KMS-11 (cell line): ENCODE measurements at regions not wholly inside any gene's neighbourhood (a gene's known extent, or its start where the extent isn't known, plus 50 kb on each side); places are given as distances from the start of the nearest gene placed in this dataset.

Experiments
- H2AFZ ChIP-seq: fragments of 200-600 bp; sonication (generic); 2 replicates; pipeline ENCODE4 v1.6.1; 2016; ENCODE audit warnings: antibody characterized with exemption, mixed run types, low read depth
- H3K27ac ChIP-seq: fragments of 200-600 bp; sonication (generic); 2 replicates; pipeline ENCODE4 v1.6.1; 2016; ENCODE audit warnings: mild to moderate bottlenecking, mixed run types
- H3K27me3 ChIP-seq: fragments of 200-600 bp; sonication (generic); 2 replicates; pipeline ENCODE4 v1.6.1; 2017; ENCODE audit warnings: mild to moderate bottlenecking, low read depth, mixed run types, moderate library complexity; ENCODE audit not compliant: insufficient read depth
- H3K36me3 ChIP-seq: fragments of 200-600 bp; sonication (generic); 2 replicates; pipeline ENCODE4 v1.6.1; 2017; ENCODE audit warnings: mild to moderate bottlenecking, mixed run types; ENCODE audit not compliant: insufficient read depth
- H3K4me1 ChIP-seq: fragments of 200-600 bp; sonication (generic); 2 replicates; pipeline ENCODE4 v1.6.1; 2016; ENCODE audit warnings: mild to moderate bottlenecking, low read depth, mixed run types; ENCODE audit not compliant: poor library complexity, severe bottlenecking
- H3K4me2 ChIP-seq: fragments of 200-600 bp; sonication (generic); 2 replicates; pipeline ENCODE4 v1.7.0; 2016; ENCODE audit warnings: mild to moderate bottlenecking, mixed run types
- H3K4me3 ChIP-seq: fragments of 200-600 bp; sonication (generic); IDR thresholded peaks from 2 replicates; pipeline ENCODE4 v1.6.1; 2017; ENCODE audit warnings: low read depth, low read length, mixed read lengths; ENCODE audit not compliant: insufficient read depth
- H3K79me2 ChIP-seq: fragments of 200-600 bp; sonication (generic); 2 replicates; pipeline ENCODE4 v1.6.1; 2016; ENCODE audit warnings: low read depth, mixed run types; ENCODE audit not compliant: insufficient read depth
- H3K9ac ChIP-seq: fragments of 200-600 bp; sonication (generic); 2 replicates; pipeline ENCODE4 v1.6.1; 2016; ENCODE audit warnings: mild to moderate bottlenecking, mixed run types
- H4K20me1 ChIP-seq: fragments of 200-600 bp; sonication (generic); 2 replicates; pipeline ENCODE4 v1.6.1; 2016; ENCODE audit warnings: mild to moderate bottlenecking, mixed run types; ENCODE audit not compliant: insufficient read depth
- CTCF ChIP-seq: fragments of 200-600 bp; sonication (generic); conservative IDR thresholded peaks from 2 replicates; pipeline ENCODE4 v1.6.1; 2017; ENCODE audit warnings: low read depth, mild to moderate bottlenecking, antibody characterized with exemption, low read length, moderate library complexity, mixed read lengths

DNA sequence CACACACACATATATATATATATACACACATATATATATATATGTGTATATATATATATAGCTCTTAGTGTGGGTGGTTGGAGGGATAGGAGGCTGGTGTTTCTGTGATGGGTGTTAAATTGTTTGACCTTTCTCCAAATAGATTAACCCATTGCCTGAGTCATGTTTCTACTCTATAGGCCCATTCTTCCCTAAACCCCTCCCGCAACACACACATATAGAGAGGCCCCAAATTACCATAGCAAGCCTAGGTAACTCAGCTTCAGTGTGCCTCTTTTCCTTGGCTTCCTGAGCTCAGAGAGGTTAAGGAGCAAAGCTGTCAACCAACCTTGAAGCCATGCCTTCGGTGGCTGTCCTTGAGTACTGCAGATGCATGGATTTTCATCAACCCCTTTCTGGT lies 98.7 kb upstream of the ADO start:
- Histone ChIP-seq H3K4me1 (no peaks in the 10 kb centered on the region), H2AFZ (no peak overlapping the region), H3K27ac (no peak overlapping the region), H4K20me1 (no peaks in the 10 kb centered on the region), H3K27me3 (no peaks in the 10 kb centered on the region), H3K4me2 (no peak overlapping the region), H3K79me2 (no peaks in the 10 kb centered on the region), H3K36me3 (no peaks in the 10 kb centered on the region), H3K9ac (no peak overlapping the region), H3K4me3 (no peak overlapping the region)
- no peak for TF ChIP-seq CTCF

DNA sequence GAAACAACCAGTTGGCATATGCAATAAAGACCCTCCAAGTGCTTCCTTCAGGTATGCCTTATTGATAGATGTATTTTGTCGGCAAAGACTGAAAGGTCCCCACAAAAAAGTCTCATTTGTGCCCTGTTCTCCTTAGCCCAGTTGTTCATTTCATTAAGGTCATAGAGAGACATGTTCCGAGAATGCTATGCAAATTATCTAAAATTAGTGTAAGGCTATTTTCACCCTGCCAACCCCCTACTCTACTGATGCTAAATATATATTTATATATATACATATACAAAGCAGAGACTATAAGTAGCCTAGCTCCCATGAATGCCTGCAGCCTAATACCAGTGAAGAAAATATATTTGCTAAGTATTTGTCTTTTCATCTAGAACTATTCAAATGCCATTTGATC lies 96.7 kb upstream of the ADO start:
- no peaks in the 10 kb centered on the region for H3K36me3 ChIP-seq
- H3K4me3 ChIP-seq, result no peak overlapping the region
- H3K79me2 ChIP-seq, result no peaks in the 10 kb centered on the region
- no peak overlapping the region for H2AFZ ChIP-seq
- no peaks in the 10 kb centered on the region for H4K20me1 ChIP-seq
- H3K27me3 ChIP-seq, result no peaks in the 10 kb centered on the region
- H3K4me1 ChIP-seq, result no peaks in the 10 kb centered on the region
- no peak overlapping the region for H3K27ac ChIP-seq
- no peak overlapping the region for H3K9ac ChIP-seq
- H3K4me2 ChIP-seq, result no peak overlapping the region
- TF ChIP-seq CTCF, result no peak

DNA sequence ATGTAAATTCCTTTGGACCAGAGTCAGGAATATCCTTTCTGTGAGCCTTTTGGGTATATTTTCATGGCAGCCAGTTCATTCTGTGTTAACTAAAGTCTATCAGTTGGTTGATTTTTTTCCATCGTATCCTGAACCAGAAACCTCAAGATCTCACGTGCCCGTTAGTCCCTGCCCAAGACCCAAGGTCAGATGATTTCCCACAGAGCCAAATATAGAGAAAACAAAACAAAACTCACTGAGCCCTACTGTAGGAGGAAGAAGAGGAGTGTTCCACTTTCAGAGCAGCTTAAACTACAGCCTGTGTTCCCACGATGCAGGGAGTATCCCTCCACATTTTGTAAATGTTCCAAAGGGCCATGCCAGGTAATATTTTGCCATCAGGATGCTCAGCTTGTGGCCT lies 96.0 kb upstream of the ADO start:
- H3K27ac ChIP-seq, result no peak overlapping the region
- H3K79me2 ChIP-seq, result no peaks in the 10 kb centered on the region
- H3K36me3 ChIP-seq, result no peaks in the 10 kb centered on the region
- no peak overlapping the region for H3K4me3 ChIP-seq
- H3K9ac ChIP-seq, result no peak overlapping the region
- no peak for TF ChIP-seq CTCF
- no peak overlapping the region for H3K4me2 ChIP-seq
- H4K20me1 ChIP-seq, result no peaks in the 10 kb centered on the region
- H2AFZ ChIP-seq, result no peak overlapping the region
- H3K27me3 ChIP-seq, result no peaks in the 10 kb centered on the region
- H3K4me1 ChIP-seq, result no peaks in the 10 kb centered on the region

DNA sequence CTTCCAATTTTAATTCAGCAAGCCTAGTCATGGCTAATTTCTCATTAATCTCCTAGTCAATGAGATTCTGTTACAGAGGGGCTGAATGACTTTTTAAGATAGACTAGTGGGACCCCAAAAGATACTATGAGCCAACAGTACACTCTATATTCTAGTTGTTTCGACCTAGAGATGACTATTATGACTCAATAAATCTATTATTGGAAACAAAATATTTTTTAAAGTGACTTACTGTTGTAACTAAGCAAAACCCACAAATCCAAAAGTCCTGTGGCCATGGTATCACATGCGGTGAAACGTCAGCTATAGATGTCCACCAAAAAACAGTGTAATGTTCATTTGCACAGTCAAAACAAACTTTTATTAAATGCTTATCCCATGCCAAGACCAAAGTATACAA lies 95.3 kb upstream of the ADO start:
- H3K4me1 ChIP-seq, result no peaks in the 10 kb centered on the region
- H3K79me2 ChIP-seq, result no peaks in the 10 kb centered on the region
- H4K20me1 ChIP-seq, result no peaks in the 10 kb centered on the region
- TF ChIP-seq CTCF, result no peak
- H3K27ac ChIP-seq, result no peak overlapping the region
- no peak overlapping the region for H3K4me3 ChIP-seq
- H3K4me2 ChIP-seq, result no peak overlapping the region
- no peak overlapping the region for H2AFZ ChIP-seq
- no peaks in the 10 kb centered on the region for H3K27me3 ChIP-seq
- no peak overlapping the region for H3K9ac ChIP-seq
- H3K36me3 ChIP-seq, result no peaks in the 10 kb centered on the region

DNA sequence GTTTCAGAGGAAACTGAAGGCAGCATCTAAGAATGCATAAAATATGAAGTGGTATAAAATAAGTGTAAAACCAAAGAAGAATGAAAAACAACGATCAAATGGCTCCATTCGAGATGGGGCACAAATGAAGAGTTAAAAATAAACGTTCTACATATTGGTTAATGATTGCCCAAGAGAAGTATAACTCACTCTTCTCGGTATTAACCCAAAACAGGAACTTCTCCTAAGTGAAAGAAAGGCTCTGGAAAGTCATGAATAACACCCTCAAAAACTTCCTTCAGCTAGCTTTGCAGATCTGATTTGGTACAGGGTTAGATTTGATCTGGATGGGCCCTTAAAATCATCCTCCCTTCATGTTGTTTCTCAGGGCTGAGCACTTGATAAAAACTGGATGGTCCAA lies 94.3 kb upstream of the ADO start:
- H3K4me3 ChIP-seq, result no peak overlapping the region
- no peaks in the 10 kb centered on the region for H3K27me3 ChIP-seq
- H3K4me2 ChIP-seq, result no peak overlapping the region
- H4K20me1 ChIP-seq, result no peaks in the 10 kb centered on the region
- no peaks in the 10 kb centered on the region for H3K36me3 ChIP-seq
- H2AFZ ChIP-seq, result no peak overlapping the region
- no peaks in the 10 kb centered on the region for H3K4me1 ChIP-seq
- H3K79me2 ChIP-seq, result no peaks in the 10 kb centered on the region
- H3K27ac ChIP-seq, result no peak overlapping the region
- H3K9ac ChIP-seq, result no peak overlapping the region
- TF ChIP-seq CTCF, result no peak
